Stimulated activated CD8-positive, alpha-beta memory T cell treated with anti-CD3 and anti-CD28 coated beads, Interleukin-7, amount 100 ng/mL, for 4 hours (primary cell): ENCODE measurements at regions not wholly inside any gene's neighbourhood (a gene's known extent, or its start where the extent isn't known, plus 50 kb on each side); places are given as distances from the start of the nearest gene placed in this dataset.
"Not testable (repeated sequence)": the region's sequence is repeated elsewhere in the genome, so short reads cannot be mapped to it uniquely, and the experiment has no call there.

Source experiments
- DNase-seq, 2 donors: peaks; one replicate each; pipeline ENCODE4 v3.0.0-alpha.2; 2020; ENCODE audit warnings: low read depth in 2 of 2

DNA sequence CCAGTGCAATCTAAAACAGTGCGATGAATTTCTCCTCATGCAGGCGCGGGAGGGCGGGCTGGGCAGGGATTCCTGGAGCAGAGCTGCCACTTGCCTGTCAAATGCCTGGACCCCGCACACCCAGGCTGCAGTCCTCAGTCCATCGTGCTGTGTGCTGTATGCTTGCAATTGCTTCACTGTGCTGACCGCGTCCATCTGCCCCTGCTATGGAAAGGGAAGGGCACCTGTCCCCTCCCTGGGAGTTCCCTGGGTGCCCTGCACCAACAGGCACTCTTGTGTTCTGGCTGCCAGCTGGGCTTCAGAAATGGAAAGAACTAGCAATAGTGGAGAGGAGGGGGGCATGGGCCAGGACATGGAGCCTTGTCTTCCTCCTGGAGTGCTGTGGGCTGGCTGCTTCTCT, 185.4 kb upstream of the B3GAT1 start:
- no peak for DNase-seq

DNA sequence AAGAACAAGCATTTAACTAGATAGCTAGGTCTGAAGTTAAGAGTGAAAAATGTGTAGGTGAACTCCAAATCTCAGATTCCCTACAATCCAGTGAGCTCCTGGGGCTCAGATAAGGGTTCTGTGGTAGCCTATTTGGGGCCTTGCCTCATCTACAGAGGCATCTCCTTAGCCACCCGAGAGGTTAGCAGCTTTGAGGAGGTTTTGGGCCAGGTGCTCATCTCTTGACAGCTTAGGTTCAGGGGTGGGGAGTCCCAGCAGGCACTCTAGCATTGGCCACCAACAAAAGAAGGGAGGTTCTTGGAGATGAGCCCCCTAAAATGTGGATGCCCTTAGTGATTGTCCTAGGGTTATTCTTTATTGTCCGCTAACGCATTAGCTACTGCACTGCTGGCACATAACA, 184.4 kb upstream of the B3GAT1 start:
- no peak for DNase-seq

DNA sequence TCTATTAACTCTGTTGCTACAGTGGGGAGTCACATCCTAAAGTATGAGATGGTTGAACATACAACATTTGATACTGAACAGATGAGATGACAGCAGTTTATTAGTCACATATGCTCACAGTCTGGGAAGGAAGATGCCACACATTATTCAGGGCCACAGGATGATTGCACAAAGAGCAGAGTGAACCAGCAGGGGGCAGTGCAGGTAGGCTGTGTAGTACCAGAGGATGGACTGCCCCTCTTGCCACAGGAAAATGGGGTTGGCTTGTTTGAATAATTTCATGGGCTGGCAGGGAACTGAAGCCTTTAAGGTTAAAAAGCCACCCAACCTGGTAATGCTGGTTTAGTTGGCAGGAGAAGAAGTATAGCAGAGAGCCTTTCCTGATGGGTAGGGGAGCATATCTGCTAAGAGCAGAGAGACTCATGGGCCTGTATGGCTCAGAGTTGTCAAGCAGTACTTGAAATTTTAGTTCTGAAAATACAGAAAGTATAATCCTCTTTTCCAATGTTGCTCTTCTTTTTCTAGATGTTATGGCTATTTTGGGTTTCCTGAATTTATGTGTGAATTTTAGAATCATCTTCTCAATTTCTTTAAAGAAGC, 180.4 kb upstream of the B3GAT1 start:
- peak; percentile 14 to 21 for DNase-seq

DNA sequence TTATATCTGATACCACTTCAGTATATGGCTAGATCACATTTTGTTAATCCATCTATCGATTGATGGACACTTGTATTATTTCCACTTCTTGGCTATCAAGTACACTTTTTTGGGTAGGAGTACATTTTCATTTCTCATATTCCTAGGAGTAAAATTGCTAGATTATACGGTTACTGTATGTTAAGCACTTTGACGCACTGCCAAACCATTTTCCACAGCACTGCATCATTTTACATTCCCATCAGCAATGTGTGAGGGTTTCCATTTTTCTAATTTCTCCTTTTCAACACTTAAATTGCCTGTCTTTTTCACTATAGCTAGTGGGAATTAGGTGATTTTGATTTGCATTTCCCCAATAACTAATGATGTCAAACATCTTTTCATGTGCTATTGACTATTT, 179.3 kb upstream of the B3GAT1 start:
- no peak for DNase-seq

GRCh38 chr11:134589129-134589528, 177.1 kb upstream of the B3GAT1 start:
- no peak for DNase-seq

DNA sequence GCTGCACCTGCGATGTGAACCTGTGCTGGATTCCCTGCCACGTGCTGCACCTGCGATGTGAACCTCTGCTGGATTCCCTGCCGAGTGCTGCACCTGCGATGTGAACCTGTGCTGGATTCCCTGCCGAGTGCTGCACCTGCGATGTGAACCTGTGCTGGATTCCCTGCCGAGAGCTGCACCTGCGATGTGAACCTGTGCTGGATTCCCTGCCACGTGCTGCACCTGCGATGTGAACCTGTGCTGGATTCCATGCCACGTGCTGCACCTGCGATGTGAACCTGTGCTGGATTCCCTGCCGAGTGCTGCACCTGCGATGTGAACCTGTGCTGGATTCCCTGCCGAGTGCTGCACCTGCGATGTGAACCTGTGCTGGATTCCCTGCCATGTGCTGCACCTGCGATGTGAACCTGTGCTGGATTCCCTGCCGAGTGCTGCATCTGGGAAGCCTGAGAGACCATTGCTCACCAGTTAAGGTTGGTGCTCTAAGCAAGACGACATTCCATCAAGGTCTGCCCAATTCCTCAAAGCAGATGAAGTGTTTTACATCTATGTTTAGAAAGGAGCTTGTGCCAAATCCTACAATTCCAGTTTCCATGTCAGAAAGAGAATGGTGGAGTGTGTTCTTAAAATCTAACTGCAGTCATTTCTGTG, 176.5 kb upstream of the B3GAT1 start:
- not testable (repeated sequence) for DNase-seq

DNA sequence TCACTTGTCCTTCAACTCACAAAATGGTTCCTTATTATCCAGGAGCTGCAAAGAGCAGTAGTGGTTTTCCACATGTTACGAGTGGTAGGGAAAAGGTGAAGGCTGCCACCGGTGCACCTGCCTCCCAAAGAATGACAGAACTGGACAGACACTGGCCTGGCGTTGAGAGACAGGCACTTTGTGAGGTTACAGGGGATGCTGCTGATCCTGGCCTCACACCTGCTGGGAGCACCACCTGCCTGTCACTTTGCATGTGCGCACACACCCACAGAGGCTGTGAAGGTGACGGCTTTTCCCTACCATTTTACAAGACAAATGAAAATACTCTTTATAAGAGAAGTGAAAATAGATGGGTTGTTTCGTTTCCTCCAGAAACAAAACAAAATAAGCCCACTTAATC, 175.3 kb upstream of the B3GAT1 start:
- DNase-seq = no peak

- DNase-seq = no peak
Measured at GRCh38 chr11:134586726-134587125, 174.7 kb upstream of the B3GAT1 start.

DNA sequence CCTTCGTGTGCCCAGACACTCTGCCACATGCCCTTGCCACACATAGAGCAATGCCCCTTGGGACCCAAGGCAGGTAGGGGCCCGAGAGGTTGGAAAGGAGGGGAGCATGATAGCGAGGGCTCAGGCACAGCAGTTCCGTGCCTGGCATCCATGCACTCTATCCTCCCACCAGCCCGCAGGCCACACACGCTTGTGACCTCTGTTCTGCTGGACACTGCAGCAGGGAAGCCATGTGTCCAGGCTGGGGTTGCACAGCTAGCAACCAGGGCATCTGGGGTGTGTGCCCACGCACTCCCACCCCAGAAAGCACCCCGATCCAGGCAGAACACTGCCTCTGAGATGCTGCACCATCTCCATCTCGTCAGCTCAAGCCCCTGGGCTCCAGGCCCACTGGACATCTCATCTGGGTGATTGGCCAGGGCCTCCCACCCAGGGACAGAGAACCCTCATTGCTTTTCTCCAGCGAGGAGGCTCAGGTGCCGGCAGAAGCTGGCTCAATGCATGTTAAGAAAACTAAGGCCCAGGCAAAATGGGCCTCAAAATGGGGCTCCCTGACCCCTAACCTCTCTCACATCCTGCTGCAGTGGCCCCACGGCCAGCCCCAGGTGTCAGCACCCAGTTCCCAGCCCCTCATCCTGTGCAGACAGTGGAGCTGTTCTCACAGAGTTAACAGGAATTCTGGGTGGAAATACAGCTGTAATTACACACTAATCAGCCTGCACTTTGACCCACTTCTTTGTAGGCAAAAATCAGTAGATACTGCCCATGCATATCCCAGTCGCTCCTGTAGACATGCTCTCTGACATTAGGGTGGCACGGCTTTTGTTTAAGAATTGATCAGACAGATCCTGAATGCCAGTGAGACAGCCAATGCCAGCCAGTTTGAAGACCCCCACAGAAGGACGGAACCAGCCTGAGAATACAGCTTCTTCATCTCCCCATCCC, 173.9 kb upstream of the B3GAT1 start:
- no peak for DNase-seq

- DNase-seq = no peak
Measured at GRCh38 chr11:134584706-134585445, 172.8 kb upstream of the B3GAT1 start.

DNA sequence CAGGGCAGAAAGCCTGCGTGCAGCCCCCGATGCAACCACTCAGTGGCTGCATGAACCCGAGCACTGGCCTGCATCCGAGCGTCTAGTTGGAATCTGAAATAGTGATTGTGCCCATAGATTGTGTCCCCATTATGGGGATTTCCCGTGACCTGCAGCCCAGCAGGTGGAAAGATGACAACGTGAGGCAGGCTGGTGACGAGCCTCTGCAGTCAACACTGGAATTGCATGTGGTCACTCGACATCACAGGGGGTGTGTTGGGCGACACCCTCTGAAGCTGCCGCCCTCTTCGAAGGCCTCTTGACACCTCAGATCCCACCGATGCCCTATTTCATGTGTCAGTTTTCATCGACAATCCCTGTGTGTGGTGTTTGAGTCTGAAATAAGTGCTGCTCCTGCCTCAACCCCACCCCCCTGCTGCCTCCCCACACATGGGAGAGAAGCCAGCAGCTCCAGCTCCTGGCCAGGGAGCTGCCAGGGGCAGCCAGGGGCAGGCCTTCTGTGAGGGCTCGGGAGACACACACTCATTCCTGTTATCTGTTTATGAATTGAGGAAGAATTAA, 172.0 kb upstream of the B3GAT1 start:
- no peak for DNase-seq

DNA sequence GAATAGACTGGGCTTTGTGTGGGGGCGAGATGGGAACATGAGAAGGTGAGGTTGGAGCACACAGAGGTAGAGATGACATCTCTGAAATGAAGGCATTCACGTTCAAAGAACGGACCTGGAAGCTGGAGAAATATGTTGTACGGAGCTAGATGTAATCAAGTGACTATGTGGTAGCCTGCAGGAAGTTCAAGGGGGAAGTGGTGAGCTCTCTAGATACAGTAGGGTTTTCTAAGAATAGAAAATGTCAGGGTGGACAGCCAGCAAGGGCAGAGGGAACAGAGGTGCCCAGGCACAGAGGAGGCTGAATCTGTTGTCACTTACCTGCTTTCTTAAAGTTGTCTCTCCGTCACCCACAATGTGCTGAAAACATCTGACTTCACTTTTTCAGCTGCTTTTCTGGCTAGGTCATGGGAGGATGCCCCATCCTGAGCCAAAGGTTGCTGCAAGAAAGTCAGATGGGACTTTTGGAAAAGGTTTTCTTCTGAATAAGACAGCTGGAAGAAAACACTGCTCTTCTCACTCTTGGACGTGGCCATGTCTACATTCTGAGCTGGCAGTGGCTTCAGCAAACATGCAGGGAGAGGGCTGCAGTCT, 171.5 kb upstream of the B3GAT1 start:
- DNase-seq = no peak

DNA sequence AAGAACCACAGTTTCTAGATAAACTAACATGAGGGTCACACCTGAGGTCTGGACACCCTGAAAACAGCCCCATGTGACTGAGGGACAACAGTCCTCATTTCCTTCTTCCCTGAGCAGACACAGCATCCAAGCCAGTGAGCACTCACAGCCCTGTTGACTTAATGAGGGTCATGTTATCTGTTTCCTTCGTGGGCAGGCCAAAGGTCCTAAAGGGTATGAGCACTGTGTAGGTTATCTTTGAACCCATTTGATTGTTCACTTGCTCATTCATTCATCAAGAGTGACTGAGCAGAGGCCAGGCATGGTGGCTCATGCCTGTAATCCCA, 170.7 kb upstream of the B3GAT1 start:
- no peak for DNase-seq

GRCh38 chr11:134581966-134582769, 170.1 kb upstream of the B3GAT1 start:
- no peak for DNase-seq

GRCh38 chr11:134581121-134581626, 169.1 kb upstream of the B3GAT1 start:
- DNase-seq = no peak

- DNase-seq = no peak
Measured at GRCh38 chr11:134580610-134580975, 168.6 kb upstream of the B3GAT1 start.

- DNase-seq = no peak
Measured at GRCh38 chr11:134579724-134580609, 167.9 kb upstream of the B3GAT1 start.

DNA sequence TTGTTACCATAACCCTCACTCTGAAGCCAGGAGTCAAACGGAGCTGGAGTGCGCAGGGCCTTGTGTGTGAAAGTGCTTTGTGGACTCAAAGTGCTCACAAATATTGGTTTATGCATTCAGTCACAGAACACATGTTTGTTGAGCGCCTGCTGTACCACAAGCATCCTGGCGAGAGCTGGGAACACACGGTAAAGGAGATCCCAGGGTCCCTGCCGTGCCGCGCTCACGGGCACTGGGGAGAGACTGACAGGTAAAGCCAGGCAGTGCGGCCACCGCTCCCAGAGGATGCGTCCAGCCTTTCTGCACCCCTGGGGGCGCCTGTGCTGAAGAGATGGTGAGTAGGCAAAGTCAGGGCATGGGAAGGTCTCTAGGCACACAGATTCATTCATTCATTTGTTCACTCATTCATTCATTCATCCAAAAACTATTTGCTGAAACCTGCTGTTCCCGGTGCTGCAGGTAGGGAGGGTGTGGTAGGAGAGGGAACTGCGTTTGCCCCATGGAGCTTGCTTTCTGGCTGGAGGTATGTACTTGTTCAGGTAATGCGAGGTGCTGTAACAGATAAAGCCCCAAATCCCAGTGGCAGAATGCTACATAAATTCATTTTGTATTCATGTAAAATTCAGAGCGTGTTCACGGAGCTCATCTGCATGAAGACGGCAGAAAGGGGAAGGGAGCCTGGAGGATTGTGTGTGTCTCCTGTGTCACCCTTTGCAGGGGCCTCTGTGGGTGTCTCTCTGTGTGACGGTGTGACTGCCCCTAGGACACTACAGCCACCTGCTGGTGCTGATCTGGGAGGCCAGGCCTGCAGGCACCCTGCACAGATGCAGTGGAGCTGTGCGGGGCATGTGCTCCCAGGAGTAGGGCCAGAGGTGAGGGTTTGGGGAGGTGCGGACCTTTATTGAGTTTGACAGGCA, 167.0 kb upstream of the B3GAT1 start:
- no peak for DNase-seq
